ENCODE measurements at regions not wholly inside any gene's neighbourhood (a gene's known extent, or its start where the extent isn't known, plus 50 kb on each side); places are given as distances from the start of the nearest gene placed in this dataset.
"Not testable (repeated sequence)": the region's sequence is repeated elsewhere in the genome, so short reads cannot be mapped to it uniquely, and the experiment has no call there.

GRCh38 chr1:189787201-189787600, 690.5 kb downstream of the BRINP3 start:
- H3K27ac ChIP-seq = no peak overlapping the region
- DNase-seq (ENCODE audit: low read depth, low spot score) = no peak
- H3K36me3 ChIP-seq (ENCODE audit: insufficient read depth, low read length) = no peaks in the 10 kb centered on the region
- H3K9me3 ChIP-seq (ENCODE audit: low read depth, low read length) = no peaks in the 10 kb centered on the region
- no peak overlapping the region for H3K4me3 ChIP-seq
- no peak overlapping the region for H3K9ac ChIP-seq (ENCODE audit: insufficient read length)
- TF ChIP-seq EZH2 (IDR thresholded peaks at IDR 0.05) (no peak), FOXP2 (optimal IDR thresholded peaks at IDR 0.05; ENCODE audit: control extremely low read depth, extremely low read length, insufficient read depth) (no peak), POLR2AphosphoS5 (IDR thresholded peaks at IDR 0.05; ENCODE audit: borderline replicate concordance, low read depth, low read length) (no peak)

DNA sequence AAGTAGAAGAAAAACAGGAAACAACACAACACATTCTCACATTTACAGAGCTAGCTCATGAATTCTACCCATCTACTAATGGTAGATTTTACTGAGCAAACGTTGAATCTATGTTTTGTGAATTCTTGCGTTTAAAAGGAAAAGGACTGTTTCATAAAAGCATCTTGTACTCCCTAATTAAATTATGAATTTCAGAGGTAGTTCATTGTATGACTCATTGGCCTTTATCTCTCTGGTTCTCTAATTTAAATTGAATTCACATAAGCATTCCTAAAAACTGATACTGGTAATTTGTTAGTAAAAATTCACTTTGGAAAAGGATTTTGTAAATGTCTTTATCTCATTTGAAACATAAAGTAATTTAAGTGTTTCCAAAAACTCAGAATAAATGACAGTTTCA, 687.3 kb downstream of the BRINP3 start:
- no peak overlapping the region for H3K4me3 ChIP-seq
- TF ChIP-seq POLR2AphosphoS5 (IDR thresholded peaks at IDR 0.05; ENCODE audit: borderline replicate concordance, low read depth, low read length) = no peak
- no peak for TF ChIP-seq FOXP2 (optimal IDR thresholded peaks at IDR 0.05; ENCODE audit: control extremely low read depth, extremely low read length, insufficient read depth)
- no peak for TF ChIP-seq EZH2 (IDR thresholded peaks at IDR 0.05)
- no peak overlapping the region for H3K9ac ChIP-seq (ENCODE audit: insufficient read length)
- no peaks in the 10 kb centered on the region for H3K36me3 ChIP-seq (ENCODE audit: insufficient read depth, low read length)
- H3K27ac ChIP-seq = no peak overlapping the region
- H3K9me3 ChIP-seq (ENCODE audit: low read depth, low read length) = no peaks in the 10 kb centered on the region
- DNase-seq (ENCODE audit: low read depth, low spot score) = no peak

GRCh38 chr1:189803364-189803763, 674.3 kb downstream of the BRINP3 start:
- TF ChIP-seq EZH2 (IDR thresholded peaks at IDR 0.05) = no peak
- TF ChIP-seq FOXP2 (optimal IDR thresholded peaks at IDR 0.05; ENCODE audit: control extremely low read depth, extremely low read length, insufficient read depth) = no peak
- TF ChIP-seq POLR2AphosphoS5 (IDR thresholded peaks at IDR 0.05; ENCODE audit: borderline replicate concordance, low read depth, low read length) = no peak
- no peak overlapping the region for H3K27ac ChIP-seq
- no peak for DNase-seq (ENCODE audit: low read depth, low spot score)
- H3K4me3 ChIP-seq = no peak overlapping the region
- H3K36me3 ChIP-seq (ENCODE audit: insufficient read depth, low read length) = no peaks in the 10 kb centered on the region
- H3K9ac ChIP-seq (ENCODE audit: insufficient read length) = no peak overlapping the region
- H3K9me3 ChIP-seq (ENCODE audit: low read depth, low read length) = no peaks in the 10 kb centered on the region; the same call in 1 of the 2 replicates

DNA sequence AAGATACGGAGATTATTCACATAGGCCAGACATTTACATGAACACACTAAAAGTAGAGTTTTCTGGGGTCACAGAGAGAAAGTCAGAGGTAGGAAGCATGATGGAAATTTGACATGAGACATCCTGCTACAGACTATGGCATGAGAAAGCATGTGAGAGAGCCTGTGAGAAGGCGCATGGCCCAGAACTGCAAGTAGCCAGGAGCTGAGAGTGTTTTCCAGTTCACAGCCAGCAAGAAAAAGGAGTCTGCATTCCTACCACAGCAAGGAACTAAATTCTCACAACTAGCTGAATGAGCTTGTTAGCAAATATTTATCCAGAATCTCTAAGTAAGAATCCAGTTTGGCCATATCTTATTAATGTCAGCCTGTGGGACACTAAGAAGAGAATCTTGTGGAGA, 673.3 kb downstream of the BRINP3 start:
- H3K36me3 ChIP-seq (ENCODE audit: insufficient read depth, low read length) = no peaks in the 10 kb centered on the region
- H3K27ac ChIP-seq = peak overlapping the region; percentile 11; the same call in 1 of the 2 replicates
- H3K9me3 ChIP-seq (ENCODE audit: low read depth, low read length) = no peaks in the 10 kb centered on the region; the same call in 1 of the 2 replicates
- no peak overlapping the region for H3K4me3 ChIP-seq
- TF ChIP-seq FOXP2 (optimal IDR thresholded peaks at IDR 0.05; ENCODE audit: control extremely low read depth, extremely low read length, insufficient read depth) (no peak), POLR2AphosphoS5 (IDR thresholded peaks at IDR 0.05; ENCODE audit: borderline replicate concordance, low read depth, low read length) (no peak), EZH2 (IDR thresholded peaks at IDR 0.05) (no peak)
- no peak for DNase-seq (ENCODE audit: low read depth, low spot score)
- no peak overlapping the region for H3K9ac ChIP-seq (ENCODE audit: insufficient read length)

DNA sequence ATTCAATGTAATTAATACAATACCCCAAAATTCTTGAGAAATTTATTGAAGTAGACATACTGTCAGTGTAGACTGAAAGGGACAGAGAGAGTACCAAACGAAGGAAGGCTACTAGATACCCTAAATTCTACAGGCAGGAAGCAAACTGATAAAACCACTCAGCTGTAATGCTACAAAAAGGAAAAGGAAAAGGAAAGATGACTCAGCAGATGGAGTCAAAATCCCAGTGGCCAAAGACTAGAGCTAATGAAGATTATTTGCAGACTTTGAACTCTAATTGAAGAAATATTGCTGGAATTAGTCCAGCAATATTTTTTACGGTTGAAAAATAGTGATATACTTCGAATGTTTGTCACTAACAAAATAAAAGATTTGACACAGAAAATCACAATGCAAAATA, 671.9 kb downstream of the BRINP3 start:
- Histone ChIP-seq H3K9me3 (ENCODE audit: low read depth, low read length) (no peaks in the 10 kb centered on the region; the same call in 1 of the 2 replicates), H3K36me3 (ENCODE audit: insufficient read depth, low read length) (no peaks in the 10 kb centered on the region), H3K27ac (peak overlapping the region; percentile 88), H3K9ac (ENCODE audit: insufficient read length) (no peak overlapping the region), H3K4me3 (peak overlapping the region; percentile 67)
- TF ChIP-seq EZH2 (IDR thresholded peaks at IDR 0.05) (no peak), FOXP2 (optimal IDR thresholded peaks at IDR 0.05; ENCODE audit: control extremely low read depth, extremely low read length, insufficient read depth) (no peak), POLR2AphosphoS5 (IDR thresholded peaks at IDR 0.05; ENCODE audit: borderline replicate concordance, low read depth, low read length) (peak; percentile 46; the same call in 1 of the 2 replicates)
- DNase-seq (ENCODE audit: low read depth, low spot score) = peak; percentile 65

- not testable (repeated sequence) for DNase-seq (ENCODE audit: low read depth, low spot score); H3K27ac ChIP-seq; H3K9ac ChIP-seq (ENCODE audit: insufficient read length); H3K4me3 ChIP-seq; H3K9me3 ChIP-seq (ENCODE audit: low read depth, low read length); H3K36me3 ChIP-seq (ENCODE audit: insufficient read depth, low read length)
These were observed 667.0 kb downstream of the BRINP3 start for GRCh38 chr1:189810639-189811038.

GRCh38 chr1:189811960-189812359, 665.7 kb downstream of the BRINP3 start:
- no peak overlapping the region for H3K27ac ChIP-seq
- DNase-seq (ENCODE audit: low read depth, low spot score) = no peak
- no peaks in the 10 kb centered on the region for H3K9me3 ChIP-seq (ENCODE audit: low read depth, low read length)
- H3K36me3 ChIP-seq (ENCODE audit: insufficient read depth, low read length) = no peaks in the 10 kb centered on the region
- H3K4me3 ChIP-seq = no peak overlapping the region
- H3K9ac ChIP-seq (ENCODE audit: insufficient read length) = no peak overlapping the region
- no peak for TF ChIP-seq EZH2 (IDR thresholded peaks at IDR 0.05)
- no peak for TF ChIP-seq POLR2AphosphoS5 (IDR thresholded peaks at IDR 0.05; ENCODE audit: borderline replicate concordance, low read depth, low read length)
- no peak for TF ChIP-seq FOXP2 (optimal IDR thresholded peaks at IDR 0.05; ENCODE audit: control extremely low read depth, extremely low read length, insufficient read depth)

GRCh38 chr1:189816558-189816957, 661.1 kb downstream of the BRINP3 start:
- Histone ChIP-seq H3K9me3 (ENCODE audit: low read depth, low read length) (no peaks in the 10 kb centered on the region), H3K9ac (ENCODE audit: insufficient read length) (no peak overlapping the region), H3K27ac (no peak overlapping the region), H3K4me3 (no peak overlapping the region), H3K36me3 (ENCODE audit: insufficient read depth, low read length) (no peaks in the 10 kb centered on the region)
- DNase-seq (ENCODE audit: low read depth, low spot score) = no peak
- TF ChIP-seq FOXP2 (optimal IDR thresholded peaks at IDR 0.05; ENCODE audit: control extremely low read depth, extremely low read length, insufficient read depth) (no peak), POLR2AphosphoS5 (IDR thresholded peaks at IDR 0.05; ENCODE audit: borderline replicate concordance, low read depth, low read length) (no peak), EZH2 (IDR thresholded peaks at IDR 0.05) (no peak)

DNA sequence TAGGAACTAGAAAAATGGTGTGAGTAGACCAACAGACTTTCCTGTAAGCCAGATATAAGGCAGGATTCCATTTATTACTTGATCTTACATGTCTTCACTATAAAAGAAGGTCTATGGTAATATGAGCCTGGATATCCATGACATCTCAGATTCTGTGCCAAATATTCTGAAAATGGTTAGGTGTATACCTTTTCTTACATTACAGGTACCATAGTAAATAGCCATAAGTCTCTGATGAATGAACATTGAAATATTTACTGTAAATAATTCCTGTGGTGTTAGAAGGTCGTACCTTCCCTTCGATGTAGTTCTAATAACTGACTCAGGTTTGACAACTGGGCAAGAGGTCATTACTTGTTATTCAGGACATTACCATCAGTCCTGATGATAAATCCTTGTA, 657.9 kb downstream of the BRINP3 start:
- H3K4me3 ChIP-seq = no peak overlapping the region
- DNase-seq (ENCODE audit: low read depth, low spot score) = no peak
- TF ChIP-seq EZH2 (IDR thresholded peaks at IDR 0.05) (no peak), FOXP2 (optimal IDR thresholded peaks at IDR 0.05; ENCODE audit: control extremely low read depth, extremely low read length, insufficient read depth) (no peak), POLR2AphosphoS5 (IDR thresholded peaks at IDR 0.05; ENCODE audit: borderline replicate concordance, low read depth, low read length) (no peak)
- no peak overlapping the region for H3K27ac ChIP-seq
- H3K9ac ChIP-seq (ENCODE audit: insufficient read length) = no peak overlapping the region
- no peaks in the 10 kb centered on the region for H3K36me3 ChIP-seq (ENCODE audit: insufficient read depth, low read length)
- H3K9me3 ChIP-seq (ENCODE audit: low read depth, low read length) = no peaks in the 10 kb centered on the region

Measured in SK-N-MC (cell line).